Fibroblast of lung (primary cell): ENCODE measurements at regions not wholly inside any gene's neighbourhood (a gene's known extent, or its start where the extent isn't known, plus 50 kb on each side); places are given as distances from the start of the nearest gene placed in this dataset.

ENCODE experiments used
- DNase-seq, 2 donors: peaks; one replicate each; pipeline versions ENCODE4 v3.0.0 to v3.0.0-alpha.2; 2010; ENCODE audit warnings: low read depth in 2 of 2
- H2AFZ ChIP-seq: 2 replicates; pipeline ENCODE4 v1.5.1; 2012; ENCODE audit warnings: low read length, control low read depth, inconsistent platforms
- H3K27ac ChIP-seq: 2 replicates; pipeline ENCODE4 v1.5.1; 2011; ENCODE audit warnings: low read length, control low read depth; ENCODE audit not compliant: insufficient read depth
- H3K27me3 ChIP-seq: 2 replicates; pipeline ENCODE4 v1.5.1; 2011; ENCODE audit warnings: mild to moderate bottlenecking, low read length; ENCODE audit not compliant: control insufficient read depth, insufficient read depth
- H3K36me3 ChIP-seq: 2 replicates; pipeline ENCODE4 v1.5.1; 2011; ENCODE audit warnings: low read length; ENCODE audit not compliant: control insufficient read depth, insufficient read depth
- H3K4me1 ChIP-seq: 2 replicates; pipeline ENCODE4 v1.5.1; 2011; ENCODE audit warnings: low read length; ENCODE audit not compliant: control insufficient read depth, insufficient read depth; ENCODE audit errors: extremely low read depth
- H3K4me2 ChIP-seq: 2 replicates; pipeline ENCODE4 v1.5.1; 2011; ENCODE audit warnings: low read length, control low read depth; ENCODE audit not compliant: insufficient read depth; ENCODE audit errors: extremely low read depth
- H3K4me3 ChIP-seq, 4 experiments: fragments of 200-600 bp in 1 of 4; sonication (generic) in 1 of 4; replicated peaks in 1 of 4; 2 replicates each; pipeline ENCODE4 v1.5.1; 2011 to 2016; ENCODE audit warnings: low read length in 4 of 4, low read depth in 3 of 4, mild to moderate bottlenecking in 3 of 4, control low read depth in 2 of 4, inconsistent platforms in 1 of 4, mixed read lengths in 1 of 4; ENCODE audit not compliant: insufficient read depth in 1 of 4; ENCODE audit errors: control extremely low read depth in 1 of 4
- H3K79me2 ChIP-seq: 2 replicates; pipeline ENCODE4 v1.5.1; 2012; ENCODE audit warnings: mild to moderate bottlenecking, low read length, inconsistent platforms; ENCODE audit not compliant: control insufficient read depth, insufficient read depth
- H3K9ac ChIP-seq: 2 replicates; pipeline ENCODE4 v1.5.1; 2011; ENCODE audit warnings: mild to moderate bottlenecking, low read length, control low read depth; ENCODE audit not compliant: insufficient read depth
- H3K9me3 ChIP-seq: 2 replicates; pipeline ENCODE4 v1.5.1; 2012; ENCODE audit warnings: low read depth, low read length; ENCODE audit not compliant: control insufficient read depth, insufficient read depth
- H4K20me1 ChIP-seq: 2 replicates; pipeline ENCODE4 v1.5.1; 2011; ENCODE audit warnings: low read length; ENCODE audit not compliant: control insufficient read depth, insufficient read depth; ENCODE audit errors: extremely low read depth
- EZH2 ChIP-seq: IDR thresholded peaks from 2 replicates; pipeline ENCODE4 v1.5.1; 2012; ENCODE audit warnings: low read length, control low read depth, mild to moderate bottlenecking; ENCODE audit errors: missing control alignments
- TF ChIP-seq, protein P1 (sequence below), 2 donors: IDR thresholded peaks in 1 of 2; conservative IDR thresholded peaks in 1 of 2; 1 replicate in 1 of 2; 2 replicates in 1 of 2; pipeline ENCODE4 v1.5.1; 2011 to 2012; ENCODE audit warnings: low read length in 2 of 2, control low read depth in 1 of 2, inconsistent platforms in 1 of 2, low read depth in 1 of 2, mild to moderate bottlenecking in 1 of 2

DNA sequence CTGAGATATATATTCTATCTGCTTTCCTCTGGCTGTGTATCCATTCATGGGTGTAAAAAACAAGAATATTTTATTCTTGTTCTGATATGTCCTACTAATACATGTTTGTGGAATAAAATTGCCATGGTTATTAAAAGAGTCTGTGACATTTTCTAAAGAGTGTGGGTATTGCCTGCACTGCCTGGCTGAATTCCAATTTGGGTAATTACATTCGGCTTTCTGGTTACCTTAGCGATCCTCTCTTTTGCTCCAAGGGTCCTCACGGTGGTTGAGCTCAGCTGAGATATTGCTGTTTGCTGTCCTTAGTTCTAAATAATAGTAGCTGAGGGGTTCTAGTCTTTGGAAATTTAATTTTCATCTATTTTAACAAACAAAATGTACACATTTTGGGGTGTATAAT is 301.4 kb upstream of the DNAJC19 start:
- H3K27ac ChIP-seq, result no peak overlapping the region
- no peaks in the 10 kb centered on the region for H3K27me3 ChIP-seq
- H3K4me2 ChIP-seq, result no peak overlapping the region
- no peaks in the 10 kb centered on the region for H3K4me1 ChIP-seq
- H3K79me2 ChIP-seq, result no peaks in the 10 kb centered on the region
- no peak overlapping the region for H3K9ac ChIP-seq
- no peaks in the 10 kb centered on the region for H4K20me1 ChIP-seq
- no peak overlapping the region for H2AFZ ChIP-seq
- no peaks in the 10 kb centered on the region for H3K36me3 ChIP-seq
- no peaks in the 10 kb centered on the region for H3K9me3 ChIP-seq
- no peak for DNase-seq
- TF ChIP-seq, protein P1, sequence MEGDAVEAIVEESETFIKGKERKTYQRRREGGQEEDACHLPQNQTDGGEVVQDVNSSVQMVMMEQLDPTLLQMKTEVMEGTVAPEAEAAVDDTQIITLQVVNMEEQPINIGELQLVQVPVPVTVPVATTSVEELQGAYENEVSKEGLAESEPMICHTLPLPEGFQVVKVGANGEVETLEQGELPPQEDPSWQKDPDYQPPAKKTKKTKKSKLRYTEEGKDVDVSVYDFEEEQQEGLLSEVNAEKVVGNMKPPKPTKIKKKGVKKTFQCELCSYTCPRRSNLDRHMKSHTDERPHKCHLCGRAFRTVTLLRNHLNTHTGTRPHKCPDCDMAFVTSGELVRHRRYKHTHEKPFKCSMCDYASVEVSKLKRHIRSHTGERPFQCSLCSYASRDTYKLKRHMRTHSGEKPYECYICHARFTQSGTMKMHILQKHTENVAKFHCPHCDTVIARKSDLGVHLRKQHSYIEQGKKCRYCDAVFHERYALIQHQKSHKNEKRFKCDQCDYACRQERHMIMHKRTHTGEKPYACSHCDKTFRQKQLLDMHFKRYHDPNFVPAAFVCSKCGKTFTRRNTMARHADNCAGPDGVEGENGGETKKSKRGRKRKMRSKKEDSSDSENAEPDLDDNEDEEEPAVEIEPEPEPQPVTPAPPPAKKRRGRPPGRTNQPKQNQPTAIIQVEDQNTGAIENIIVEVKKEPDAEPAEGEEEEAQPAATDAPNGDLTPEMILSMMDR (conservative IDR thresholded peaks at IDR 0.05 in 1 of 2, IDR thresholded peaks at IDR 0.05 in 1 of 2; ENCODE audit: low read depth in 1 of 2, low read length in 2 of 2), result no peak
- no peak for TF ChIP-seq EZH2
- H3K4me3 ChIP-seq, result no peak overlapping the region

GRCh38 chr3:181289306-181289705 is 299.8 kb upstream of the DNAJC19 start:
- no peak overlapping the region for H2AFZ ChIP-seq
- no peak for TF ChIP-seq EZH2
- TF ChIP-seq, protein P1 (conservative IDR thresholded peaks at IDR 0.05 in 1 of 2, IDR thresholded peaks at IDR 0.05 in 1 of 2; ENCODE audit: low read depth in 1 of 2, low read length in 2 of 2), result no peak

DNA sequence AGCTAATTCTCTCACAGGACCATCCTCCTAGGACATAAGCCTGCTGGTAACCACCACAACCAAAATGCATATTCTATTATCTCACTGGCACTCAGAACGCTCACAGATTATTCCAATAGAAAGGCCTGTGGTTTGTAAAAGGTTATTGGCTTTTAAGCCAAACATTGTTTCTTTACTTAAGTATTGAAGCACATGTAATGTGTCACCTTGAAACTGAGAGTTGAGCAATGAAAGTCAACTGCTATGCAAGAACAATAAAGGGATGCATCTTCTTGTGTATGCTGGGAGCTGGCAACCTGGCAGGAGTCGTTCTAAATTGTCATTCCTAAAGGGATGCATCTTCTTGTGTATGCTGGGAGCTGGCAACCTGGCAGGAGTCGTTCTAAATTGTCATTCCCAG is 298.6 kb upstream of the DNAJC19 start:
- H4K20me1 ChIP-seq, result no peaks in the 10 kb centered on the region
- DNase-seq, result no peak

More at GRCh38 chr3:181289306-181289705, 299.8 kb upstream of the DNAJC19 start:
- H4K20me1 ChIP-seq, result no peaks in the 10 kb centered on the region
- no peak overlapping the region for H3K27ac ChIP-seq
- H3K9ac ChIP-seq, result no peak overlapping the region
- H3K4me2 ChIP-seq, result no peak overlapping the region
- H3K9me3 ChIP-seq, result no peaks in the 10 kb centered on the region
- H3K4me3 ChIP-seq, result no peak overlapping the region
- no peaks in the 10 kb centered on the region for H3K4me1 ChIP-seq
- H3K79me2 ChIP-seq, result no peaks in the 10 kb centered on the region
- H3K36me3 ChIP-seq, result no peaks in the 10 kb centered on the region
- H3K27me3 ChIP-seq, result no peaks in the 10 kb centered on the region
- DNase-seq, result no peak

More for the DNA sequence above, 298.6 kb upstream of the DNAJC19 start:
- Histone ChIP-seq H3K27ac (no peak overlapping the region), H3K27me3 (no peaks in the 10 kb centered on the region), H3K4me1 (no peaks in the 10 kb centered on the region), H3K36me3 (no peaks in the 10 kb centered on the region), H3K79me2 (no peaks in the 10 kb centered on the region), H3K4me3 (no peak overlapping the region), H3K9me3 (no peaks in the 10 kb centered on the region), H2AFZ (no peak overlapping the region), H3K9ac (no peak overlapping the region), H3K4me2 (no peak overlapping the region)
- TF ChIP-seq, protein P1 (conservative IDR thresholded peaks at IDR 0.05 in 1 of 2, IDR thresholded peaks at IDR 0.05 in 1 of 2; ENCODE audit: low read depth in 1 of 2, low read length in 2 of 2), result no peak
- no peak for TF ChIP-seq EZH2
